ENCODE measurements at regions not wholly inside any gene's neighbourhood (a gene's known extent, or its start where the extent isn't known, plus 50 kb on each side); places are given as distances from the start of the nearest gene placed in this dataset.
"Not testable (repeated sequence)": the region's sequence is repeated elsewhere in the genome, so short reads cannot be mapped to it uniquely, and the experiment has no call there.

- H3K27ac ChIP-seq, result no peak overlapping the region
- TF ChIP-seq POLR2A (IDR thresholded peaks at IDR 0.05) (no peak), CTCF (IDR thresholded peaks at IDR 0.05) (no peak), EP300 (IDR thresholded peaks at IDR 0.05) (no peak), POLR2AphosphoS5 (IDR thresholded peaks at IDR 0.05) (no peak)
- no peak for ATAC-seq
- WGBS, 2 donors (ENCODE audit: low coverage in 1 of 2), result 83 to 86% methylated on average over 1 of the region's 1 CpG
- no peaks in the 10 kb centered on the region for H3K4me1 ChIP-seq
- H3K9me3 ChIP-seq, result peaks cover 0 to 3% (median 0%) of the 10 kb centered on the region in 3 donors
- no peak overlapping the region for H3K4me3 ChIP-seq
- no peaks in the 10 kb centered on the region for H3K36me3 ChIP-seq
- no peaks in the 10 kb centered on the region for H3K27me3 ChIP-seq
These were observed 266.8 kb downstream of the DOK5 start for GRCh38 chr20:54742193-54742592.

- no peaks in the 10 kb centered on the region for H3K9me3 ChIP-seq
- no peak overlapping the region for H3K27ac ChIP-seq
- 88 to 91% methylated on average over 4 of the region's 4 CpGs for WGBS, 2 donors (ENCODE audit: low coverage in 1 of 2)
- H3K4me3 ChIP-seq, result no peak overlapping the region
- TF ChIP-seq EP300 (IDR thresholded peaks at IDR 0.05) (no peak), POLR2AphosphoS5 (IDR thresholded peaks at IDR 0.05) (no peak), POLR2A (IDR thresholded peaks at IDR 0.05) (no peak), CTCF (IDR thresholded peaks at IDR 0.05) (no peak)
- H3K36me3 ChIP-seq, result no peaks in the 10 kb centered on the region
- no peaks in the 10 kb centered on the region for H3K27me3 ChIP-seq
- no peaks in the 10 kb centered on the region for H3K4me1 ChIP-seq
- ATAC-seq, result no peak
These were observed 261.0 kb downstream of the DOK5 start for GRCh38 chr20:54736421-54736820.

- no peaks in the 10 kb centered on the region for H3K9me3 ChIP-seq
- no peak overlapping the region for H3K4me3 ChIP-seq
- no peak overlapping the region for H3K27ac ChIP-seq
- no peaks in the 10 kb centered on the region for H3K4me1 ChIP-seq
- no peak for ATAC-seq
- no peaks in the 10 kb centered on the region for H3K36me3 ChIP-seq
- TF ChIP-seq POLR2AphosphoS5 (IDR thresholded peaks at IDR 0.05), result no peak
- no peak for TF ChIP-seq POLR2A (IDR thresholded peaks at IDR 0.05)
- TF ChIP-seq EP300 (IDR thresholded peaks at IDR 0.05), result no peak
- no peak for TF ChIP-seq CTCF (IDR thresholded peaks at IDR 0.05)
- H3K27me3 ChIP-seq, result no peaks in the 10 kb centered on the region
These were observed 258.3 kb downstream of the DOK5 start for GRCh38 chr20:54733687-54734086.

- no peaks in the 10 kb centered on the region for H3K9me3 ChIP-seq
- no peak for TF ChIP-seq POLR2A (IDR thresholded peaks at IDR 0.05)
- no peak for TF ChIP-seq CTCF (IDR thresholded peaks at IDR 0.05)
- TF ChIP-seq POLR2AphosphoS5 (IDR thresholded peaks at IDR 0.05), result no peak
- no peak for TF ChIP-seq EP300 (IDR thresholded peaks at IDR 0.05)
- WGBS, 2 donors (ENCODE audit: low coverage in 1 of 2), result 58 to 65% methylated on average over 4 of the region's 4 CpGs
These were observed 252.1 kb downstream of the DOK5 start for GRCh38 chr20:54727490-54727889.

GRCh38 chr20:54726687-54727300 lies 251.4 kb downstream of the DOK5 start:
- no peak for ATAC-seq
- no peaks in the 10 kb centered on the region for H3K36me3 ChIP-seq

More at GRCh38 chr20:54727490-54727889, 252.1 kb downstream of the DOK5 start:
- Histone ChIP-seq H3K4me3 (no peak overlapping the region), H3K4me1 (no peaks in the 10 kb centered on the region), H3K27ac (no peak overlapping the region), H3K36me3 (no peaks in the 10 kb centered on the region), H3K27me3 (no peaks in the 10 kb centered on the region)
- no peak for ATAC-seq

GRCh38 chr20:54725266-54725665 lies 249.9 kb downstream of the DOK5 start:
- WGBS, 2 donors (ENCODE audit: low coverage in 1 of 2), result 91 to 100% methylated on average over 1 to 2 of the region's 2 CpGs
- not testable (repeated sequence) for H3K36me3 ChIP-seq, H3K4me1 ChIP-seq, H3K4me3 ChIP-seq, H3K27ac ChIP-seq, H3K27me3 ChIP-seq, ATAC-seq, H3K9me3 ChIP-seq

More at GRCh38 chr20:54726687-54727300, 251.4 kb downstream of the DOK5 start:
- no peaks in the 10 kb centered on the region for H3K27me3 ChIP-seq
- TF ChIP-seq EP300 (IDR thresholded peaks at IDR 0.05), result no peak
- no peak for TF ChIP-seq CTCF (IDR thresholded peaks at IDR 0.05)
- TF ChIP-seq POLR2A (IDR thresholded peaks at IDR 0.05), result no peak
- TF ChIP-seq POLR2AphosphoS5 (IDR thresholded peaks at IDR 0.05), result no peak
- H3K4me1 ChIP-seq, result no peaks in the 10 kb centered on the region
- WGBS, 2 donors (ENCODE audit: low coverage in 1 of 2), result 43 to 49% methylated on average over 6 of the region's 6 CpGs
- no peaks in the 10 kb centered on the region for H3K9me3 ChIP-seq
- no peak overlapping the region for H3K27ac ChIP-seq
- H3K4me3 ChIP-seq, result no peak overlapping the region
